K562 (cell line): ENCODE measurements at regions not wholly inside any gene's neighbourhood (a gene's known extent, or its start where the extent isn't known, plus 50 kb on each side); places are given as distances from the start of the nearest gene placed in this dataset.

Experiments used
- REST ChIP-seq, 2 experiments: fragments of 450-650 bp; formaldehyde crosslinking in 1 of 2; IDR thresholded peaks; 2 replicates each; pipeline versions ENCODE4 v1.4.0 to v1.6.1; 2014 to 2020; ENCODE audit warnings: mild to moderate bottlenecking in 2 of 2, borderline replicate concordance in 1 of 2, low read depth in 1 of 2
- TAF1 ChIP-seq: IDR thresholded peaks from 2 replicates; pipeline ENCODE4 v1.6.1; 2011; ENCODE audit warnings: mild to moderate bottlenecking, low read length, moderate library complexity; ENCODE audit not compliant: insufficient read depth, control insufficient read depth, severe bottlenecking; ENCODE audit errors: extremely low read depth

GRCh38 chr11:11074686-11075335, 217.0 kb upstream of the ZBED5 start (continued):
- TF ChIP-seq REST (IDR thresholded peaks at IDR 0.05; ENCODE audit: borderline replicate concordance): no peak
- TF ChIP-seq REST (CRISPR knock-in tag; IDR thresholded peaks at IDR 0.05; ENCODE audit: low read depth): no peak
- no peak for TF ChIP-seq TAF1
